ENCODE measurements at regions not wholly inside any gene's neighbourhood (a gene's known extent, or its start where the extent isn't known, plus 50 kb on each side); places are given as distances from the start of the nearest gene placed in this dataset.

- TF ChIP-seq PRDM15 (CRISPR knock-in tag; IDR thresholded peaks at IDR 0.05) = no peak
- TF ChIP-seq HDAC2 (IDR thresholded peaks at IDR 0.05) = no peak
- TF ChIP-seq ZBTB4 (CRISPR knock-in tag; IDR thresholded peaks at IDR 0.05) = no peak
- TF ChIP-seq ELK1 (IDR thresholded peaks at IDR 0.05; ENCODE audit: low read depth, low read length) = no peak
- TF ChIP-seq JUNB (IDR thresholded peaks at IDR 0.05) = no peak
- TF ChIP-seq CEBPZ (IDR thresholded peaks at IDR 0.05; ENCODE audit: low read depth, low read length) = no peak
- TF ChIP-seq DPF2 (IDR thresholded peaks at IDR 0.05) = no peak
- TF ChIP-seq ZSCAN29 (IDR thresholded peaks at IDR 0.05) = no peak
- no peak for TF ChIP-seq MTA2 (IDR thresholded peaks at IDR 0.05; ENCODE audit: low read depth)
- TF ChIP-seq SMAD1 (IDR thresholded peaks at IDR 0.05; ENCODE audit: low read depth, partially characterized antibody) = no peak
- TF ChIP-seq RUNX3 (IDR thresholded peaks at IDR 0.05; ENCODE audit: low read length) = no peak
These were observed 201.9 kb upstream of the MCTP2 start (continued) for GRCh38 chr15:94029495-94029894.

All from GM12878 (cell line).